ENCODE measurements at regions not wholly inside any gene's neighbourhood (a gene's known extent, or its start where the extent isn't known, plus 50 kb on each side); places are given as distances from the start of the nearest gene placed in this dataset.
"Not testable (repeated sequence)": the region's sequence is repeated elsewhere in the genome, so short reads cannot be mapped to it uniquely, and the experiment has no call there.

DNA sequence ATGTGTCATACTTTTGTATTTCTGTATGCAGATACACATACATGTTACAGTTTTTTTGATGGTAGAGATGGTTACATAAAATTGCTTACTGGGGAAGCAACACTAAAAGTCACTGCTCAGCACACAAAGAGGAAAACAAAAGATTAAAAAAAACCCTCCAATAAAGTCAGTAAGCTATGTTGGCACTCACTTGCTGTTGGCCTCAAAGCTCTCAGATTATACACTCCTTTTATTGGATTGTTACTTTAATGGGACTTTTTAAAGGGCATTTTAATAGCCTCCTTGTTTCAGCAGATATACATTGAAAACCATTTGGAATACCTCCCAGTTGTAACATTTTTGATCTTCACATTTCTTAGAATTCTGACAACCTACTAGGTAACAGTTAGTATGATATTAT, 222.0 kb upstream of the HHIP start:
- no peaks in the 10 kb centered on the region for H3K9me3 ChIP-seq (ENCODE audit: severe bottlenecking)
- H3K27me3 ChIP-seq (ENCODE audit: insufficient read depth, poor library complexity, severe bottlenecking), result no peaks in the 10 kb centered on the region
- no peaks in the 10 kb centered on the region for H3K4me1 ChIP-seq (ENCODE audit: insufficient read depth, poor library complexity, severe bottlenecking)
- H3K27ac ChIP-seq (ENCODE audit: poor library complexity, severe bottlenecking), result no peak overlapping the region
- TF ChIP-seq, protein P1, sequence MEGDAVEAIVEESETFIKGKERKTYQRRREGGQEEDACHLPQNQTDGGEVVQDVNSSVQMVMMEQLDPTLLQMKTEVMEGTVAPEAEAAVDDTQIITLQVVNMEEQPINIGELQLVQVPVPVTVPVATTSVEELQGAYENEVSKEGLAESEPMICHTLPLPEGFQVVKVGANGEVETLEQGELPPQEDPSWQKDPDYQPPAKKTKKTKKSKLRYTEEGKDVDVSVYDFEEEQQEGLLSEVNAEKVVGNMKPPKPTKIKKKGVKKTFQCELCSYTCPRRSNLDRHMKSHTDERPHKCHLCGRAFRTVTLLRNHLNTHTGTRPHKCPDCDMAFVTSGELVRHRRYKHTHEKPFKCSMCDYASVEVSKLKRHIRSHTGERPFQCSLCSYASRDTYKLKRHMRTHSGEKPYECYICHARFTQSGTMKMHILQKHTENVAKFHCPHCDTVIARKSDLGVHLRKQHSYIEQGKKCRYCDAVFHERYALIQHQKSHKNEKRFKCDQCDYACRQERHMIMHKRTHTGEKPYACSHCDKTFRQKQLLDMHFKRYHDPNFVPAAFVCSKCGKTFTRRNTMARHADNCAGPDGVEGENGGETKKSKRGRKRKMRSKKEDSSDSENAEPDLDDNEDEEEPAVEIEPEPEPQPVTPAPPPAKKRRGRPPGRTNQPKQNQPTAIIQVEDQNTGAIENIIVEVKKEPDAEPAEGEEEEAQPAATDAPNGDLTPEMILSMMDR (IDR thresholded peaks at IDR 0.05; ENCODE audit: poor library complexity, severe bottlenecking), result no peak
- no peak overlapping the region for H3K4me3 ChIP-seq (ENCODE audit: severe bottlenecking)
- ATAC-seq (ENCODE audit: low read depth), result no peak
- DNase-seq (ENCODE audit: low spot score), result no peak
- H3K36me3 ChIP-seq (ENCODE audit: low read depth), result no peaks in the 10 kb centered on the region

DNA sequence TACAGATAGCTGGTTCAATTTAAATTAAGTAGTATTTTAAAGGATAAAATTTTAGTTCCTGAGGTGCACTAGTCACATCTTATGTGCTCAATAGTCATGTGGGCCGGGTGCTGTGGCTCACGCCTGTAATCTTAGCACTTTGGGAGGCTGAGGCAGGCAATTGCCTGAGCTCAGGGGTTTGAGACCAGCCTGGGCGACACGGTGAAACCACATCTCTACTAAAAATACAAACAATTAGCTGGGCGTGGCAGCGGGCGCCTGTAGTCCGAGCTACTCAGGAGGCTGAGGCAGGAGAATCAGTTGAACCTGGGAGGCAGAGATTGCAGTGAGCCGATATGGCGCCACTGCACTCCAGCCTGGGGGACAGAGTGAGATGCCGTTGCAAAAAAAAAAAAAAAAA, 219.9 kb upstream of the HHIP start:
- not testable (repeated sequence) for H3K9me3 ChIP-seq (ENCODE audit: severe bottlenecking); DNase-seq (ENCODE audit: low spot score); H3K36me3 ChIP-seq (ENCODE audit: low read depth); H3K27ac ChIP-seq (ENCODE audit: poor library complexity, severe bottlenecking); H3K4me3 ChIP-seq (ENCODE audit: severe bottlenecking); ATAC-seq (ENCODE audit: low read depth); H3K27me3 ChIP-seq (ENCODE audit: insufficient read depth, poor library complexity, severe bottlenecking); H3K4me1 ChIP-seq (ENCODE audit: insufficient read depth, poor library complexity, severe bottlenecking)

- Histone ChIP-seq H3K4me1 (ENCODE audit: insufficient read depth, poor library complexity, severe bottlenecking) (no peaks in the 10 kb centered on the region), H3K4me3 (ENCODE audit: severe bottlenecking) (no peak overlapping the region), H3K9me3 (ENCODE audit: severe bottlenecking) (no peaks in the 10 kb centered on the region), H3K27ac (ENCODE audit: poor library complexity, severe bottlenecking) (no peak overlapping the region), H3K36me3 (ENCODE audit: low read depth) (no peaks in the 10 kb centered on the region), H3K27me3 (ENCODE audit: insufficient read depth, poor library complexity, severe bottlenecking) (no peaks in the 10 kb centered on the region)
- DNase-seq (ENCODE audit: low spot score), result no peak
- ATAC-seq (ENCODE audit: low read depth), result no peak
- TF ChIP-seq, protein P1 (IDR thresholded peaks at IDR 0.05; ENCODE audit: poor library complexity, severe bottlenecking), result no peak
Observed at GRCh38 chr4:144442713-144443112, 203.2 kb upstream of the HHIP start.

DNA sequence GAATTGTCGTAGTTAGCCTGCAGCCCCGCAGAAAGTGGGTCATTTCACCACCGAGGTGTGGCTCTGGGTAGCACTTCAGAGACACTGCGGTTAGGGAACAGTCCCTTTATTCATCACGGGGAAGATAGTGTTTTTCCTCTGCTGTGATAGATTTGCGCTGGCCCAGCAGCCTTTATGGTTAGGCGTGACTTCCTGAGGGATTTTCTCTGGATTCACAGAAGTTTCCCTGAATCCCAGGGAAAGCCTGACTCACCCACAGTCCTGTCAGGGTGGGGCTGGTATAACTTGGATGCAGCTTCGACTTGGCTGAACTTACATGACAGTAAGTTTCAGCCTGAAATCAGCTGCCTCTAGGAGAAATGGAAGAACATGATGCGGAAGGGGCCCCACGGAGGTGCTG, 196.3 kb upstream of the HHIP start:
- DNase-seq (ENCODE audit: low spot score) (no peak), ATAC-seq (ENCODE audit: low read depth) (peak; percentile 61; the same call in 2 of the 3 replicates)
- H3K4me1 ChIP-seq (ENCODE audit: insufficient read depth, poor library complexity, severe bottlenecking), result no peaks in the 10 kb centered on the region
- TF ChIP-seq, protein P1 (IDR thresholded peaks at IDR 0.05; ENCODE audit: poor library complexity, severe bottlenecking), result no peak
- H3K27me3 ChIP-seq (ENCODE audit: insufficient read depth, poor library complexity, severe bottlenecking), result no peaks in the 10 kb centered on the region
- H3K27ac ChIP-seq (ENCODE audit: poor library complexity, severe bottlenecking), result no peak overlapping the region
- no peaks in the 10 kb centered on the region for H3K9me3 ChIP-seq (ENCODE audit: severe bottlenecking)
- H3K36me3 ChIP-seq (ENCODE audit: low read depth), result no peaks in the 10 kb centered on the region
- no peak overlapping the region for H3K4me3 ChIP-seq (ENCODE audit: severe bottlenecking)

GRCh38 chr4:144450526-144450925, 195.4 kb upstream of the HHIP start:
- Histone ChIP-seq H3K9me3 (ENCODE audit: severe bottlenecking) (no peaks in the 10 kb centered on the region), H3K36me3 (ENCODE audit: low read depth) (no peaks in the 10 kb centered on the region), H3K27ac (ENCODE audit: poor library complexity, severe bottlenecking) (no peak overlapping the region), H3K4me1 (ENCODE audit: insufficient read depth, poor library complexity, severe bottlenecking) (no peaks in the 10 kb centered on the region), H3K4me3 (ENCODE audit: severe bottlenecking) (no peak overlapping the region), H3K27me3 (ENCODE audit: insufficient read depth, poor library complexity, severe bottlenecking) (no peaks in the 10 kb centered on the region)
- TF ChIP-seq, protein P1 (IDR thresholded peaks at IDR 0.05; ENCODE audit: poor library complexity, severe bottlenecking), result no peak
- no peak for ATAC-seq (ENCODE audit: low read depth)
- DNase-seq (ENCODE audit: low spot score), result no peak
